ENCODE measurements at regions not wholly inside any gene's neighbourhood (a gene's known extent, or its start where the extent isn't known, plus 50 kb on each side); places are given as distances from the start of the nearest gene placed in this dataset.

- Histone ChIP-seq H3K4me3 (no peak overlapping the region), H3K9me3 (no peaks in the 10 kb centered on the region), H3K4me1 (no peaks in the 10 kb centered on the region), H3K27ac (no peak overlapping the region), H3K36me3 (no peaks in the 10 kb centered on the region), H3K27me3 (peaks cover 0 to 49% of the 10 kb centered on the region in 2 donors)
- intact Hi-C loops (cut with DNase I): no loop called here
- no peak for TF ChIP-seq CTCF (IDR thresholded peaks at IDR 0.05)
- peak in 1 of 4 donors; percentile 1 for DNase-seq
- no peak for ATAC-seq
Observed at GRCh38 chr22:49203859-49204598, 623.6 kb downstream of the BRD1 start.

DNA sequence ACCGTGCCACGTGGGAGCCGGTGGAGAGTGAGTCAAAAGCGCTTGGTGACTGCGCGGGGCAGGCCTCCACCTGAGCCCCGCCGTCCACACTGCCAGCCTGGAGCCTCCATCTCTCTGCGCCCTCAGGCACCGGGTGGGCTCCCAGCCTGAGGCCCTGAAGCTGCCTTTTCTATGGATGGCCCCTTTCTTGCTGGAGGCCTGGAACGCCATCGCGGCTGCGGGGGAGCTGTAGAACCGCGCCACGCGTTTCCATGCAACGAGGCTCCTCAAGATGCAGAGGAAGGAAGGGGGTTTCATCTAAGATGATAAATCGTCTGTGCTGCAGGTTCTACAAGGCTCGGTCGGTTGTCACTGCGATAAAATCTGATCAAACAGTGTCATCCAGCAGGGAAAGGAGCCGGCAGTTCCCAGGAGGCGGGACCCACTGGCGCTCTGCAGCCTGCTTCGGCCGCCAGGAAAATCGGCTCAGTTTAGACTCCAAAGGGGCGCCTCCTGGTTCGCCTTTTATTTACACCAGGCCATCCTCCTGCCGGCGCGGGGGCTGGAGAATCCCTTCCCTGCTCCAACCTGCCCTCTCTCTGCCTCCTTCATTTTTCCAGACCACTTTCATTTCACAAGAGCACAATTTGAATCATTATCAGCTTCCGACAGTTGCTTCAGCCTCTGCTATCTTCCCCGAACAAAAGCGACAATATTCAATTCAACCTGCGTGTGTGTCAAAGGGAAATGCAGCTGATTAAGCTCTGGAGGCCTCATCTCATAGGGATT, 624.4 kb downstream of the BRD1 start:
- Histone ChIP-seq H3K27ac (no peak overlapping the region), H3K4me3 (no peak overlapping the region), H3K36me3 (no peaks in the 10 kb centered on the region), H3K4me1 (no peaks in the 10 kb centered on the region), H3K9me3 (no peaks in the 10 kb centered on the region), H3K27me3 (peaks cover 0 to 46% of the 10 kb centered on the region in 2 donors)
- intact Hi-C loops (cut with DNase I): no loop called here
- DNase-seq (peak in 2 of 4 donors; percentile 27 to 66), ATAC-seq (no peak)
- TF ChIP-seq CTCF (IDR thresholded peaks at IDR 0.05): no peak

DNA sequence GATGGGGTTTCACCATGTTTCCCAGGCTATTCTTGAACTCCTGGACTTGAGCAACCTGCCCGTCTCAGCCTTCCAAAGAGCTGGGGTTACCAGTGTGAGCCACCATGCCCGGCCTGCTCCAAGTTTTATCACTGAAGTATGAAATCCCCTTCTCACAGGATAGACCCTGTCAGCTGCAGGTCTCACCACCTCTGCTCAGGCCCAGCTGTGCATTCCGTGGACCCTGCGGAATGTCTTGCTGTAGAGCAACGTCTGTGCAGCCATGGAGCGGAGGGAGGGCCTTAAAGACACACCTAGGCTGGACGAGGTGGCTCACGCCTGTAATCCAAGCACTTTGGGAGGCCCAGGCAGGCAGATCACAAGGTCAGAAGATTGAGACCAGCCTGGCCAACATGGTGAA, 625.4 kb downstream of the BRD1 start:
- ATAC-seq (no peak), DNase-seq (peak in 1 of 4 donors; percentile 34)
- Histone ChIP-seq H3K27ac (no peak overlapping the region), H3K4me3 (no peak overlapping the region), H3K4me1 (no peaks in the 10 kb centered on the region), H3K36me3 (no peaks in the 10 kb centered on the region), H3K27me3 (peaks cover 0 to 48% of the 10 kb centered on the region in 2 donors), H3K9me3 (no peaks in the 10 kb centered on the region)
- intact Hi-C loops (cut with DNase I): no loop called here
- no peak for TF ChIP-seq CTCF (IDR thresholded peaks at IDR 0.05)

DNA sequence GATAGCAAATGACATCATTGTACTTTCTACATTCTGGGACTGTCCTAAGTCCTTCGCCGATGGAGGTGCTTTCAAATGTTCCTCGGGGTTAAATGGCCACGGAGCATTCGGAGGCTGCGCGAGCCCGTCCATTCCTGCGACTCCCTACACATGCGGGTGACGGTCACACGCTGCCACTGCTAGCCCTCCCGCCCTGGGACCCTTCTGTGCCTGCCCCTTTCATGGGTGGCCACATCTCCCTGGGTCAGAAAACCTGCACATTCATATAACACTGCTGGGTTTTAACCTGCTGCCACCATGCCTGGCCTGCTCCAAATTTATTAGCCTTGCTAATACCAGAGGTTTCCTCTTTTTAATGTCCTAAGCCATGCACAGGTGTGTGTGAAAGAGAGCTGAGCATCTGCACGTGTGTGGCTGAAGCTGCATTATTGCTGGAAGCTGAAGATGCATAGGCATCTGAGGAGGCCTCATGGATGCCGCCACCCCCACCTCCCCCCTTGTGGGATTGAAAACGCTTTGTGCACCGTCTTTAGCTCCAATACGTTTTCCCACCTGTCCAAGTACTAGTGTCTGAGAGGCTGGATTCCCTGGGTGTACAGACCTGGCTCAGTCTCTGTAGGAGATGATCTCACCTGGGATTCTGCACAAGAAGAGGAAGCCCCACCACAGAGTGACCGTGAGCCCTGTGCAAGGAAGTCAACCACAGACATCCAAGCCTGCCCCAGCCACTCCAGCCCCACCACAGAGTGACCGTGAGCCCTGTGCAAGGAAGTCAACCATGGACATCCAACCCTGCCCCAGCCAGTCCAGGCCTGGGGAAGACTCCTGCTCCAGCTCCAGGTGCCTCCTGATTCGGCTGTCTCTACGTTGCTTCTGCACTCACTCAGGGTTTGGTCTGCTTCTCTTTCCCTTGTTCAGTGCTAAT, 626.4 kb downstream of the BRD1 start:
- intact Hi-C loops (cut with DNase I): no loop called here
- no peak for ATAC-seq

More for the DNA sequence above, 626.4 kb downstream of the BRD1 start:
- Histone ChIP-seq H3K4me3 (no peak overlapping the region), H3K36me3 (no peaks in the 10 kb centered on the region), H3K4me1 (no peaks in the 10 kb centered on the region), H3K27ac (no peak overlapping the region), H3K9me3 (no peaks in the 10 kb centered on the region), H3K27me3 (peaks cover 0 to 49% of the 10 kb centered on the region in 2 donors)
- DNase-seq: peak in 2 of 4 donors; percentile 22 to 34
- TF ChIP-seq CTCF (IDR thresholded peaks at IDR 0.05): no peak

All from left lung (tissue), 4 donors.